Embryonic facial prominence (tissue), 1 donor: ENCODE measurements at regions not wholly inside any gene's neighbourhood (a gene's known extent, or its start where the extent isn't known, plus 50 kb on each side); places are given as distances from the start of the nearest gene placed in this dataset.

Experiments
- DNase-seq: peaks from one replicate; pipeline ENCODE4 v3.0.0-alpha.2; 2016; ENCODE audit errors: extremely low spot score

DNA sequence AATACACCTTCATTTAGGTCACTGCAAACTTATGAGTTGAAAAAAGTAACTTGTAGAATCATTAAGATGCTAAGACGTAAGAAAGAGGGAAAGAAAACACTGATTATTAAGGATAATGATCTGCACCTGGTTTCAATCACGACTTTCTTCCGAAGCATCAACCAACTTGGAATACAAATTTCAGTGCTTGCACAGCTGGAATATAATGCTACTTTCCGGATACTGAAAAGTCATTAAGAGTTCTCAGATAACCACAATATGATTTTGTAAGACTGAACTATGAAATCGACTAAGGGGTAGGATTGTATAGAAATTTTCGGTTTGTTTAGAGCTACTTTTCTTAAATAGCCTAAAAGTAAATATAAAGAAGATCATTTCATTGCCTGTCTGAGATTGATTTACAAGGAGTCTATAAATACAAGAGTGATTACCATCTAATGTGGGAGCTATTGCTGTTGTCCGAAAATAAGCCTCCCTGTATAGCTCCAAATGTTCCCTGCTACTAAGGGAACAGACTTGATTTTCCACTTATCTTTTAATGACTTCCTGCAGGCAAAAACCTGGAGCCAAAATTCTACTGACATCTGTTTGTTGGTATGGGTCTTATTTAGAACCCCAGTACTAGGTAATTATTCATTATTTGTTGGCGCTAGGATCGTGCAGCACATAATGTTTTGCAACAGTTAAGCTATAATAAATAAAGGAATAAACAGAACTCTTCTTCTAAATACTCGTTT is 673.3 kb downstream of the KCNT2 start:
- DNase-seq = peak; percentile 9

DNA sequence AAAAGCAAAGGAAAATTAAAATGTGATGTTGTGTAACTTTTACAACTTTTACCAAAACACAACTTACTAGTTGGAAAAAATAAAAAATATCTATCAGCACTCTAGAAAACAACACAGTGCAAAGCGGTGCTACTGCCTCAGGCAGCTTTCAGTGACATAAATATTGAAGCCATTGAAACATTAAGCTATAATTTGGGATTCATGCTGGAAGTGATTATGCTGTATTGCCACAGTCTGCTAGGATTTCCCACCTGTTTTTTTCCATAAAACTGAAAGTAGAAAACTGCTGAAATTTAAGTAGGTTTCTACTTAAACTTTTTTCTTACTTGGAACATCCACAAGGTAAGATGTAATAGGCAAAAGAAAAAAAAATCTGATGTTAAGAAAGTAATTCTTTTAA is 674.4 kb downstream of the KCNT2 start:
- DNase-seq = no peak

DNA sequence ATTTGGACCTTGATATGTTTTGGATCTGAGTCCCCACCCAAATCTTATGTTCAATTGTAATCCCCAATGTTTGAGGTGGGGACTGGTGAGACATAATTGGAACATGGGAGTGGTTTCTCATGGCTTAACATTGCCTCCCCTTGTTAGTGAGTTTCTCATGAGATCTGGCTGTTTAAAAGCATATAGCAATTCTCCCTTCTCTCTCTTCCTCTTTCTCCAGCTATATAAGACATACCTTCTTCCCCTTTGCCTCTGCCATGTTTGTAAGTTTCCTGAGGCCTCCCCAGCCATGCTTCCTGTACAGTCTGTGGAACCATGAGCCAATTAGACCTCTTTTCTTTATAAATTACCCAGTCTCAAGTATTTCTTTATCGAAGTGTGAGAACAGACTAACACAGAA is 692.4 kb downstream of the KCNT2 start:
- no peak for DNase-seq

DNA sequence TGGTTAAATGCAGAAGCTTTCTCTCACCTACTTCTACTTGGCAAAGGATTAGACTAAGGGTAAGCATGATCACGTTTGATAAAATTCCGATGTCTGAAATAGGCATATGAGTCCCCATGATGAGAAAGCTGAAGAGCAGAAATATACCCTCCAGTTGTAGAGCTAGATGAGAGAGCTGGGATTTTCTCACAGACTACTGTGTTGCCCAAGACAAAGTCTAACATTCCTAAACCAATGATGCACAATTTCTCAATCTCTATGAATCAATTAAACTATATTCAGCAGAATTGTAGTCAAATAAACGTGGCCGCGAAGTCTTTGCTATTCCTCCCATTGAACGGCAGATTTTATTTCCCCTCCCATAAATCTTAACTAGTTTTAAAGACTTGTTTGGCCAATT is 699.2 kb downstream of the KCNT2 start:
- DNase-seq = no peak

DNA sequence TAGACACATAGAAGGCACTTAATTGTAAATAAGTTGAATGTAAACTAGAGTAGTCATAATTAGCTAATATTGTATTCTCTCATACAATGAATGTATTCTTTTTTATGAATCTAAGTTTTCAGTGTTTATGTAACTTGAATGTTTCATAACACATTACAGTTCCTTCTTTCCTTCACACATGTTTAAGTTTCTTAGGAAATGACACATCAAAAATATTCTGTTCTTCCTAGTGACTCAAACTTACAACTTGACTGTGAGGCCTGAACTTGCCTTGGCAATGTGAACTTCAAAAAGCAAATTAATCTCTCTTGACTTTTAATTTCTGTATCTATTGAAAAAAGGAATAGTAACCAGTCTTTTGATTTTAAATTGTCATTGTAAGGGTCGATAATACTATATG is 700.1 kb downstream of the KCNT2 start:
- no peak for DNase-seq

DNA sequence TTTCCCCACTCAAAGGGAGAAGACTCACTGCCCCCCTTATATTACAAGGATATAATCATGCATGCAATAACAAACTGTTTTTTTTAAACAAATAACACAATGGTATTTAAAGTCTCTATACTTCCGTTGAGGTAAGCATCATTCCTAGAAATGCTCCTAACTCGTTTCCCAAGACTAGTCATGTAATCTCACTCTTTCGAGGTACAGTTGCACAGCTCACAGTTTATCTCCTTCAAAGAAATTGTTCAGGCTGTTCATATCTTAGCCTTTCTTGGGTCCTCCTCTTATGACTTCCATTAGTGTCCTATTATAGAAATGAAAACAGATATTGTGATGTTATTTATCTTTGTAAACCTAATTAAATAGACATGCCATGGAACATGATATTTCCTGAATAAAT is 705.0 kb downstream of the KCNT2 start:
- no peak for DNase-seq

DNA sequence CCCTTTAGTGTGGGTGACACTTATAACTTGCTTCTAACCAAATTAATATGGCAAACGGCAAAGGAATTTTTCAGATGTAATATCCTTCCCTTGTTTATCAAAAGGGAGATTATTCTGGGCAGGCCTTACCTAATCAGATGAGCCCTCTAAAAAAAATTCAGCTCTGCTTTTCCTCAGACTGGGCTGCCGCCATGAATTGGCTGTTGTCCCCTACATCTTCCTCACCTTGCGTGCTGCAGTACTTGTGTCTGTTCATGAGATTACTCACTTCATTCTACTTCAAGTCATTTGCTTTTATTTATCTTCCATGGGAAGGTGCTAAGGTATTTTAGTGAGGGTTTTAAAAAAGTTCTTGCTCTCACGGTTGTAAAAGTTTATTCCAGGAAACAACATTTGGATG is 705.5 kb downstream of the KCNT2 start:
- no peak for DNase-seq

DNA sequence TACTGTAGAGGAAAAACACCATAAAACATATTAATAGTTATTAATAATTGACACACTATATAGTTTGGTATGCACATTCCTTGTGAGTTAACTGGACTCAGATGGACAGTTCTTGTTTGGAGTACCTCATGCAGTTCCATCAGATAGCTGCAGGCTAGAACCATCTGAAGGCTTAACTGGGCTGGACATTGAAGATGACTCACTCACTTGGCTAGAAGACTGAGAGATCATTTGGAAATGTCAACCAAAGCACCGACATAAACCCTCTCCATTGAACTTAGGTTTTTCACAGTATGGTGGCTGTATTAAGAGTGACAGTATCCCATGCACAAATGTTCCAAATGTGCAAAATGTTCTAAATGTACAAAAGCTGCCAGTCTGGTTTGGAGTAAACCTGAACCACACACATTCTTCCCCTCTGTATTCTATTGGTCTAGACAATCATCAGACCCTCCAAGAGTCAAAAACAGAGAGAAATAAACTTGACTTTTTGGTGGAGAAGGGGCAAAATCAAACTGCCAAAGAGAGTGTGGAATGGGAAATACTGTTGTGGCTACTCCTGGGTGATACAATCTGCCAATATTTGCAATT is 708.4 kb downstream of the KCNT2 start:
- DNase-seq = no peak

DNA sequence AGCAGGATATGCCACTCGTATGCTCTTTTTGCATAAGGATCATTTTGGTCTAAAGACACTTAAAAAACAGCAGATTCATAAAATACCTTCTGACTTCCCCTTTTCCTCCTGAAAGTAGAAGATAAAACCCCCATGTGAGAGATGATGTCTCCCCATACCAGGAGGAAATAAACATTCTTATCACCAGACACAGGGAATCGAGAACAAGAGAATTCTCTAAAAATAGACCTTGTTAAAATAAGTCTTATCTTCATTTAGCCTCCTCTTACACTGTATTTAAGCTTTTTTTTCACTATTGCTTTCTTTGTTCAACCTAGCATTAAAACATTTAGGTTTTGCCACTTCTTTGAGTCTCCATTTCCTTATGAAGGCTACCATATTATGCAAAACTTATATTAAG is 709.3 kb downstream of the KCNT2 start:
- no peak for DNase-seq

DNA sequence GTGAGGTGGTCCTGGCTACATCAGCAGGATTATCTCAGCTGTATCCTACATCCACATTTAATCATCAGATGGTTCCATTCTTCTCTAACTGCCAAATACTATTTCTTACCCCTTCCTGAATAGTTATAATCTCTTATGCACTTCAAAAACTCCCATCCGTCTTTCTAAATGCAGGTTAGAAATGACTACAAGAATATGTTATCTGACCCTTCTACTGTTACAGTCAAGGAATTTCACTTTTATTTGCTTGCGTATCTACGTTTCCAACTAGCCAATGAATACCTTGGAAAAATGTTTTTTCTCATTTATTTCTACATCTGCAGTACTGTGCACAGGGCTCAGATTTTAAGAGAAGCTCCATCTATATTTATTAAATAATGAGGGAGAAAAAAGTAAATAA is 709.9 kb downstream of the KCNT2 start:
- DNase-seq = no peak

DNA sequence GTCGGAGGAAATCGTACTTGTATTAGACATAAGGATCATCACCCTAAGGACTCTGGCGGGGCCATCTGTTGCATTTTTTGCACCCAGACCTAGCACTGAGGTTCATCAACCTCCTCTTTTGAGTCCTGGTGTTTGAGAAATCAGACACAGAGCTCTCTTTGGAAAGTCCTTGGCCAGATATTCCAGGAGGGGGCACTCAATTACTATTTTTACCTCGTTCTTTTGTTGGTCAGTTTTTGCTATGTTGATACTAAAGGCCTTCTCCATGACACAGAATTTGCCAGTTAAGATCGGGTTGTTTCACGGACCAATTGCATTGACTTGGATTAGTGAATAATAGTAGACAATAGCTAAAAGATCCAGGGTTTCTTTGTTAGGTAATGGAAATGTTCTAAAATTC is 711.2 kb downstream of the KCNT2 start:
- DNase-seq = no peak

DNA sequence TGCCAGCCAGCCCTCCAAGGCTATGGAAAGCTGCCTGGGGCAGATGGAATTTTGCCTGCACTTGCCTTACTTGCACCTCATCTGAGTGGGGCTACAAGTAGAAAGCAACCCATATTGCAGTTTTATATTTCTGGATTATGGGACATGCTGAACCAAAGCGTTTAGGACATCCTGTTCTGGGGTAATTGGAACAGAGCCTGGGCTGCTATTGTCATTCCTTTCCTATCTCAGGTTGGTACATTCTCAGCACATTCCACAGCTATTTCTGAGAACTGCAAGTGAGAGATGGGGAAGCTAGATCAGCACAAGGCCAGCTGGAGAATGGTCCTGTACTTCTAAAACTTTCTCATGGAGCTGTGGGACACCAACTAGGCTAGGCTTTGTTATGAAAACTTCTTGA is 713.8 kb downstream of the KCNT2 start:
- DNase-seq = no peak

DNA sequence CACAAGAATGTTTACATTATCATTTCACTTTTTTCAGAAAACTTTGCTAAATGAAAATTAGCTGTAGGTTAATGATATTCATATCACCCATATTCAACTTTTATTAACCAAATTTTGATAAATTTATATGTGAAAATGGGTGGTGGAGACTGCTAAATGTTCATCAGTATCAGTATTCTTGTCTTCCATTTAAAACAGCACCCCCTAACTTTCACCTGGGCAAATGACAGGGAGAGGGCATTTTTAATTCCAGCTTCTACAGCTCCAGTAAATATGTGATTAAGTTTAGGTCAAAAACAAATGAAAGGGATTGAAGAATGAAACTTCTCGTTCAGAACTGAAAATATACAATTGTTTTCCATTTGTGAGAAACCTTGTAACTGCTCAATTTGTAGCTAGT is 722.2 kb downstream of the KCNT2 start:
- DNase-seq = no peak

DNA sequence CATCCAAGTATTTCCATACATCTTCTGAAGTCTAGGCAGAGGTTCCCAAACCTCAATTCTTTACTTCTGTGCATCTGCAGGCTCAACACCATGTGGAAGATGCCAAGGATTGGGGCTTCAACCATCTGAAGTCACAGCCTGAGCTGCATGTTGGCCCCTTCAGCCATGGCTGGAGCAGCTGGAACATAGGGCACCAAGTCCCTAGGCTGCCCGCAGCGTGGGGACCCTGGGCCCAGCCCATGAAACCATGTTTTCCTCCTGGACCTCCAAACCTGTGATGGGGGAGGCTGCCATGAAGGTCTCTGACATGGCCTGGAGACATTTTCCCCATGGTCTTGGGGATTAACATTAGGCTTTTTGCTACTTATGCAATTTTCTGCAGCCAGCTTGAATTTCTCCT is 729.8 kb downstream of the KCNT2 start:
- DNase-seq = no peak

DNA sequence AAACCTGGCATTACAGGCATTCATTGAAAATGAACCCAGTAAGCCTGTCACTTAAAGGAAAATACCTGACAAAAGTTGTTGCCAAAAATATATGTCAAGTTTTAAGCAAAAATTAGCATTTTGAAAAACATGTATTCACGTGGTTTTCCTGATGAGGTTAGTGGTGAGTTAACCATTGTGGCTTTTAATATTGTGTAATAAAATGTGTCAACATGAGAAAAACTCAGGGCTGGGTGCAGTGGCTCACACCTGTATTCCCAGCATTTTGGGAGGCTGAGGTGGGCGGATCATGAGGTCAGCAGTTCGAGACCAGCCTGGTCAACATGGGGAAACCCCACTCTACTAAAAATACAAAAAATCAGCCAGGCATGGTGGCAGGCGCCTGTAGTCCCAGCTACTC is 731.4 kb downstream of the KCNT2 start:
- DNase-seq = no peak

DNA sequence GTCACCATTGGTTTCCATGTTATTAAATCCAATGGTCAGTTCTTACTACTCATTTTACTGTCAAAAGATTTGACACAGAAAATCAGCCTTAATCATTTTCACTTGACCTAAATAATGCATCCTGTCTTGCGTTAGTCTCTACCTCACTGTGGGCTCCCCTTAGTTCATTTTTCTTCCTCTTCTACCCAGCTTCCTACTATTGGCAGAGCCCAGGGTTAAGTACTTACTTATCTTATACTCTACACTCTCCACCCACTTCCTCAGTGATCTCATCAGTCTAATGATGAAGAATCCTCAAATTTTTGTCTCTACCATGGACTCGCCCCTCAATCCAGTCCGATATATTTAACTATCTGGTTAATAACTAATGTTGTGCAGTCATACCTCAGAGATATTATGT is 735.9 kb downstream of the KCNT2 start:
- no peak for DNase-seq

DNA sequence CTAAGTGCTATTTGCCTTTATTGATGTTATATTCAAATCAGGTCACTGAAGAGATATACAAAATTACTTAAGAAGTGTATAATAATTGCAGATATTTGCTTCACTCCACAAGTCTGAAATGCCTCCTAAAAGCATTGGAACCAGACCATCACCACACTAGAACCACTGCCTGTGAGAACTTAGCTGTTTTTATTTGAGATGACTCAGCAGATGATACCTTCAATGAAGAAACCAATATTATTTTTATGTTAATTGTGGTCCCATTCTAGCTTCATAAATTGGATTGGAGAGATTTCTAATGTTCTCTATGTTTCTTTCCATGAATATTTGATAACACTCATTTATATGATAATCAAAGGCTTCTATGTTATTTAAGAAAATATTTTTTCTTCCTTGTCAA is 740.6 kb downstream of the KCNT2 start:
- no peak for DNase-seq

DNA sequence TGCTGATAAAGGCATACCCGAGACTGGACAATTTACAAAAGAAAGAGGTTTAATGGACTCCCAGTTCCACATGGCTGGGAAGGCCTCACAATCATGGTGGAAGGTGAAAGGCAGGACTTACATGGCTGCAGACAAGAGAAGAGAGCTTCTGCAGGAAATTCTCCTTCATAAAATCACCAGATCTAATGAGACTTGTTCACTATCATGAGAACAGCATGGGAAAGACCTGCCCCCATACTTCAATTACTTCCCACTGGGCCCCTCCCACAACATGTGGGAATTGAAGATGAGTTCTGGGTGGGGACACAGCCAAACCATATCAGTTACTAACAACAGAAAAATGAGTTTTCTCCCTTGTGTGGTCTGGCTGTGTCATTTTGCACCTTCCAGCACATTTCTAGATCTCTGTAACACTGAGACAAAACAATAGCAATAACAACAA is 741.4 kb downstream of the KCNT2 start:
- DNase-seq = no peak

DNA sequence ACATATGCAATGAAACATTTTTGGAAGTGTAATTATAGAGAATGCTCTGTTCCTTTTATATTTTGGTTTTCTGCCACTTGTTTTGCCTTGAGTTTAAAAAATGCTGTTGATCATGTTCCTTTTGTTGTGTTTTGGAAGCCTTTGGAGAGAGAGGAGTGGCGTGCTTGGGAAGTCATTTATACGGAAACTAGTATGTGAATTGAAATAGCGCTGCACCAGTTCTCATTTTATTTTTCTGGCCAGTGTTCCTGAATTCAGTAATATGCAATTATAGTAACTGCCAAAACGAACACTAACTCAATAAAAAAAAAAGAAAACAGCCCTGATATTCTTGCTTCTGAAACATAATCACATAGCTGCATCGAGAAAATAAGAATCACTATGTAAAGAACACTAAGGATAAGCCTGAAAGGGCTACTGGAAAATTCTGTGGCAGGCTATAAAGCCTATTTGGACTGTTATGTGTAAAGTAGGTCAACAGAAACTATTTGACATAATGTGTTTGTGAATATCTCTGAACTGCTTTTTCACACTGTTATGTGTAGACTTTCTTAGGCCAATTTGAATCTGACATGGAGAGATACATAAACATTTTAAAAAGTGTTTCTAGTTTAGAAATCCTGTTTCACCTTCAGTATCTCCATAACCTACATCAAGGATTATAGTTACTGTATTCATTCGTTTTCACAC is 742.0 kb downstream of the KCNT2 start:
- DNase-seq = no peak

DNA sequence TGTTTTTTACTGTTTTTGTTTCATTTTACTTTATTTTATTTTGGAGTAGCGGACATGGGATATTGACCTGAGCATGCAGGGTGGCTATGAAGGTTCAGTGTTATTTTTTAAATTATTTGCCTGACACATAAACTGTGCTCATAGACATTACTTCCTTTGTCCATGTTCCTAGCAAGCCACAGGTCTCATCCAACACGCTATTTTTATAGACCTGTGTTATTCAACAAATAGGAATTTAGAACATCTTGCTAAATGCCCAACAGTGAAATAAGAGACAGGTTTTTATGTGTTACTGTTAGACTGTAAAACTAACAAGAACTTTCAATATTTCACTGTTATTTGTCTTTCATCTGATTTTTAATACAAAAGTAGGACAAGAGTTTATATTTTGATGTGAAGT is 756.4 kb downstream of the KCNT2 start:
- DNase-seq = no peak

DNA sequence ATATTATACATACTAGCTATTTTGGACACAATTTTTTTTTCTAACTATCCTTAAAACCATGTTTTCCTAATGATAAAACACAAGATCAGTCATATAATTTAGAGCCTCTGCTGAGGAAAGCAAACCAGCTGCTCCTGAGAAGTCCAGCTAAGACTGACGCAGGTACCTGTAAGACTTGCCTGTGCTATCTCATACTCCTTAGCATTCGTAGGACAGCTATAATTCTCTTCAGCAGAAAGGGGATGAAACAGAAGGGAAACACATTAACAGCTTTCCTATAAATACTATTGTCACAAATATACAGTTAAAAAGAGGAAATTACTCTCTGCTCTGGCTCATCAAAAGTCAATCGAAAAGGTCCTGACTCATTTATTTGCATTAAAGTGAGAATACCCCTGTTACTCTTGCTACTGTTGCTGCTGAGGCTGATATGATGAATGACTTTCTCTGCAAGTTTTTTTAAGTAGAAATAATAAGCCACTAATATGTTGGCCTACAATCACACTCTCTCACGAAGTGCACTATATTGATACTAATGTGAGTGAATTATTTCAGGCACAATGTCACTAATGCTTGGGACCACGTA is 757.1 kb downstream of the KCNT2 start:
- DNase-seq = no peak

DNA sequence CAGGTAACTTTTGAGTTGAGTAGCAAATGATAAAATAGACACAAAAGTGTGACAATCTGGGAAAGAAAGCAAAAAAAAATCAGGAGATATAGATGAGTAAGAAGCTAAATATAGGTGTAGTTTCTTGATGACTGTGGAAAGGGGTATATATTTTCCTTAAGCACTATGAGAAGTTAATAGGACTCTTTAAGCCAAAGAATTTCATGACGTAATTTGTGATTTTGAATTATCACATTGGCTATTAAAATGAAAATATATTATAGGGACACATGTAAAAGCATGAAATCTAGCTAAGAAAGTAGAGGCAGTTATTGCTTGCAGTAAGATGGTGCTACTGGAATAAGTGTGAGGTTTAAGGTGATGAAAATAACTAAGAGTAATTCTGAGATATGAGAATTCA is 759.1 kb downstream of the KCNT2 start:
- no peak for DNase-seq
